H9 (cell line): ENCODE measurements at regions not wholly inside any gene's neighbourhood (a gene's known extent, or its start where the extent isn't known, plus 50 kb on each side); places are given as distances from the start of the nearest gene placed in this dataset.
A peak's percentile ranks its signal among the peaks of the same experiment; 100 is the strongest.

ENCODE experiments used
- DNase-seq: peaks from one replicate; pipeline ENCODE4 v3.0.0-alpha.2; 2017
- H2AFZ ChIP-seq: one replicate; pipeline ENCODE4 v1.6.1; 2013; ENCODE audit warnings: mild to moderate bottlenecking, low read length, control low read depth, moderate library complexity
- H2AK5ac ChIP-seq: 2 replicates; pipeline ENCODE4 v1.6.1; 2013; ENCODE audit warnings: low read length, control low read depth, mixed read lengths; ENCODE audit not compliant: insufficient read length
- H2BK120ac ChIP-seq: one replicate; pipeline ENCODE4 v1.6.1; 2013; ENCODE audit warnings: low read depth, mild to moderate bottlenecking, low read length, control low read depth, inconsistent platforms; ENCODE audit not compliant: poor library complexity, severe bottlenecking
- H2BK12ac ChIP-seq: 2 replicates; pipeline ENCODE4 v1.6.1; 2013; ENCODE audit warnings: low read length, control low read depth, mixed read lengths, low read depth; ENCODE audit not compliant: insufficient read length
- H2BK15ac ChIP-seq: 2 replicates; pipeline ENCODE4 v1.6.1; 2013; ENCODE audit warnings: low read depth, low read length, control low read depth
- H2BK20ac ChIP-seq: one replicate; pipeline ENCODE4 v1.6.1; 2013; ENCODE audit warnings: low read depth, mild to moderate bottlenecking, low read length, control low read depth, inconsistent platforms; ENCODE audit not compliant: poor library complexity, severe bottlenecking
- H2BK5ac ChIP-seq: 2 replicates; pipeline ENCODE4 v1.6.1; 2013; ENCODE audit warnings: low read length, control low read depth, mixed read lengths; ENCODE audit not compliant: insufficient read length
- H3K14ac ChIP-seq: 2 replicates; pipeline ENCODE4 v1.6.1; 2013; ENCODE audit warnings: low read length, control low read depth; ENCODE audit not compliant: insufficient read depth
- H3K18ac ChIP-seq: 2 replicates; pipeline ENCODE4 v1.6.1; 2013; ENCODE audit warnings: low read depth, mild to moderate bottlenecking, mixed read lengths, low read length, control low read depth; ENCODE audit not compliant: insufficient read length
- H3K23ac ChIP-seq: 2 replicates; pipeline ENCODE4 v1.6.1; 2013; ENCODE audit warnings: low read length, control low read depth, mixed read lengths, low read depth; ENCODE audit not compliant: insufficient read length
- H3K23me2 ChIP-seq: 2 replicates; pipeline ENCODE4 v1.6.1; 2013; ENCODE audit warnings: low read depth, mild to moderate bottlenecking, mixed read lengths, low read length, control low read depth; ENCODE audit not compliant: insufficient read length, poor library complexity, severe bottlenecking
- H3K27ac ChIP-seq: 2 replicates; pipeline ENCODE4 v1.5.1; 2013; ENCODE audit warnings: low read length, control low read depth, mixed read lengths, low read depth; ENCODE audit not compliant: insufficient read length
- H3K27me3 ChIP-seq: 2 replicates; pipeline ENCODE4 v1.6.1; 2013; ENCODE audit warnings: low read length, control low read depth, inconsistent platforms; ENCODE audit not compliant: insufficient read depth
- H3K4ac ChIP-seq: 2 replicates; pipeline ENCODE4 v1.6.1; 2013; ENCODE audit warnings: low read depth, mild to moderate bottlenecking, control low read depth, inconsistent platforms, low read length, moderate library complexity
- H3K4me1 ChIP-seq: 2 replicates; pipeline ENCODE4 v1.6.1; 2013; ENCODE audit warnings: low read length, control low read depth, inconsistent platforms; ENCODE audit not compliant: insufficient read depth
- H3K4me2 ChIP-seq: 2 replicates; pipeline ENCODE4 v1.6.1; 2013; ENCODE audit warnings: low read length, control low read depth, mixed read lengths; ENCODE audit not compliant: insufficient read length, insufficient read depth
- H3K56ac ChIP-seq: 2 replicates; pipeline ENCODE4 v1.6.1; 2013; ENCODE audit warnings: low read depth, mild to moderate bottlenecking, mixed read lengths, low read length, control low read depth; ENCODE audit not compliant: insufficient read length
- H3K79me1 ChIP-seq: 2 replicates; pipeline ENCODE4 v1.6.1; 2013; ENCODE audit warnings: low read depth, mild to moderate bottlenecking, moderate library complexity, low read length, control low read depth, inconsistent platforms; ENCODE audit not compliant: insufficient read depth, poor library complexity, severe bottlenecking
- H3K79me2 ChIP-seq: 2 replicates; pipeline ENCODE4 v1.6.1; 2013; ENCODE audit warnings: low read length, control low read depth, inconsistent platforms; ENCODE audit not compliant: insufficient read depth
- H3K9ac ChIP-seq: 2 replicates; pipeline ENCODE4 v1.6.1; 2013; ENCODE audit warnings: low read length, control low read depth, mixed read lengths; ENCODE audit not compliant: insufficient read length; ENCODE audit errors: extremely low read depth
- H3K9me3 ChIP-seq: one replicate; pipeline ENCODE4 v1.6.1; 2013; ENCODE audit warnings: low read depth, low read length, inconsistent platforms; ENCODE audit not compliant: control insufficient read depth
- H3T11ph ChIP-seq: one replicate; pipeline ENCODE4 v1.6.1; 2013; ENCODE audit warnings: mild to moderate bottlenecking, low read length, control low read depth, inconsistent platforms
- H4K20me1 ChIP-seq: one replicate; pipeline ENCODE4 v1.6.1; 2013; ENCODE audit not compliant: control insufficient read depth, insufficient read length, insufficient read depth
- H4K5ac ChIP-seq: 2 replicates; pipeline ENCODE4 v1.6.1; 2013; ENCODE audit warnings: low read depth, mild to moderate bottlenecking, mixed read lengths, low read length, control low read depth; ENCODE audit not compliant: insufficient read length
- H4K8ac ChIP-seq: replicated peaks from 2 replicates; pipeline ENCODE4 v1.6.1; 2013; ENCODE audit warnings: low read length, control low read depth, mixed read lengths, low read depth; ENCODE audit not compliant: insufficient read length
- H4K91ac ChIP-seq: 2 replicates; pipeline ENCODE4 v1.6.1; 2013; ENCODE audit warnings: low read depth, mild to moderate bottlenecking, moderate library complexity, mixed read lengths, low read length, control low read depth; ENCODE audit not compliant: insufficient read length
- H3K27ac Mint-ChIP-seq, 3 experiments: 2 replicates in 2 of 3; 3 replicates in 1 of 3; pipeline ENCODE4 v1.8.0; 2020 to 2021; ENCODE audit warnings: mixed read lengths in 3 of 3, mild to moderate bottlenecking in 1 of 3, moderate library complexity in 1 of 3
- H3K27me3 Mint-ChIP-seq: 2 replicates; pipeline ENCODE4 v1.8.0; 2021; ENCODE audit warnings: low read depth, mild to moderate bottlenecking, moderate library complexity, mixed read lengths
- H3K36me3 Mint-ChIP-seq, 3 experiments: 2 replicates in 2 of 3; 3 replicates in 1 of 3; pipeline ENCODE4 v1.8.0; 2020 to 2021; ENCODE audit warnings: low read depth in 3 of 3, mixed read lengths in 3 of 3; ENCODE audit not compliant: insufficient read depth in 1 of 3
- H3K4me1 Mint-ChIP-seq, 2 experiments: 2 replicates each; pipeline ENCODE4 v1.8.0; 2020; ENCODE audit warnings: mixed read lengths in 2 of 2
- H3K4me3 Mint-ChIP-seq, 2 experiments: 2 replicates in 1 of 2; 3 replicates in 1 of 2; pipeline ENCODE4 v1.8.0; 2020 to 2021; ENCODE audit warnings: mild to moderate bottlenecking in 2 of 2, mixed read lengths in 2 of 2, moderate library complexity in 1 of 2
- H3K9me3 Mint-ChIP-seq, 2 experiments: 2 replicates in 1 of 2; 3 replicates in 1 of 2; pipeline ENCODE4 v1.8.0; 2020; ENCODE audit warnings: mild to moderate bottlenecking in 2 of 2, mixed read lengths in 2 of 2, moderate library complexity in 1 of 2
- WGBS: extraction: QIAGEN DNeasy Blood & Tissue Kit; methylation state at CpG from one replicate; pipeline ENCODE4 v1.1.7; 2013; ENCODE audit warnings: missing lambda C conversion rate, low lambda C conversion rate, mixed read lengths; ENCODE audit not compliant: insufficient read length; ENCODE audit errors: extremely low coverage; 5-methylcytosine and 5-hydroxymethylcytosine counted together
- TF ChIP-seq, protein P1 (sequence below): fragments of 200-600 bp; sonication (generic); conservative IDR thresholded peaks from 3 replicates; pipeline ENCODE4 v1.8.0; 2021; ENCODE audit warnings: antibody characterized with exemption, mild to moderate bottlenecking

DNA sequence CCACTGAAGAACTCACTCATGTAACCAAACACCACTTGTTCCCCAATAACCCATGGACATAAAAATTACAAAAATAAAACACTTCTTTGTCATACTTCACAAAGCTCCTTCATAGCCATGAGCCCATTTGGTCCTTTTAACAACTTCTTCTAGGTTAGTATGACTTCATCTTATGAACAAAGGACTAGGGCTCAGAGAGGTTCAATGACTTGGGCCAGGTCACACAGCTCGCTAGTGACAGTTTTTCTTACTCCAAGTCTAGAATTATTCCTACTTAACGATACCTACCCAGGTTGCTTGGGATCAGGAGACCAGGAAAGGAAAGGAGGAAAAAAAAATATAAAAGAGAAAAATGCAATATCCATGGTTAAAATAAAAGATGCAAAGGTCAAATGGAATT, 353.4 kb downstream of the SOX9 start:
- Histone ChIP-seq H3K18ac (no peak overlapping the region), H2BK5ac (no peak overlapping the region), H3K27me3 (no peaks in the 10 kb centered on the region), H3K4me2 (no peak overlapping the region), H4K91ac (no peak overlapping the region), H3K79me1 (no peaks in the 10 kb centered on the region), H2AK5ac (no peak overlapping the region), H4K5ac (no peak overlapping the region), H3K23ac (no peak overlapping the region), H2BK20ac (no peak overlapping the region), H3K9me3 (no peaks in the 10 kb centered on the region), H3K4ac (no peak overlapping the region), H2BK15ac (no peak overlapping the region), H3K27ac (no peak overlapping the region), H2AFZ (no peak overlapping the region), H3T11ph (no peak overlapping the region), H2BK12ac (no peak overlapping the region), H3K79me2 (no peaks in the 10 kb centered on the region), H3K4me1 (peaks cover 20% of the 10 kb centered on the region), H2BK120ac (no peak overlapping the region), H4K20me1 (no peaks in the 10 kb centered on the region), H3K9ac (no peak overlapping the region), H4K8ac (no peak overlapping the region), H3K14ac (no peak overlapping the region), H3K23me2 (no peaks in the 10 kb centered on the region), H3K56ac (no peak overlapping the region)
- TF ChIP-seq, protein P1, sequence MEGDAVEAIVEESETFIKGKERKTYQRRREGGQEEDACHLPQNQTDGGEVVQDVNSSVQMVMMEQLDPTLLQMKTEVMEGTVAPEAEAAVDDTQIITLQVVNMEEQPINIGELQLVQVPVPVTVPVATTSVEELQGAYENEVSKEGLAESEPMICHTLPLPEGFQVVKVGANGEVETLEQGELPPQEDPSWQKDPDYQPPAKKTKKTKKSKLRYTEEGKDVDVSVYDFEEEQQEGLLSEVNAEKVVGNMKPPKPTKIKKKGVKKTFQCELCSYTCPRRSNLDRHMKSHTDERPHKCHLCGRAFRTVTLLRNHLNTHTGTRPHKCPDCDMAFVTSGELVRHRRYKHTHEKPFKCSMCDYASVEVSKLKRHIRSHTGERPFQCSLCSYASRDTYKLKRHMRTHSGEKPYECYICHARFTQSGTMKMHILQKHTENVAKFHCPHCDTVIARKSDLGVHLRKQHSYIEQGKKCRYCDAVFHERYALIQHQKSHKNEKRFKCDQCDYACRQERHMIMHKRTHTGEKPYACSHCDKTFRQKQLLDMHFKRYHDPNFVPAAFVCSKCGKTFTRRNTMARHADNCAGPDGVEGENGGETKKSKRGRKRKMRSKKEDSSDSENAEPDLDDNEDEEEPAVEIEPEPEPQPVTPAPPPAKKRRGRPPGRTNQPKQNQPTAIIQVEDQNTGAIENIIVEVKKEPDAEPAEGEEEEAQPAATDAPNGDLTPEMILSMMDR, result no peak
- Mint-ChIP-seq H3K9me3 (peaks cover 0 to 2% of the 10 kb centered on the region in 2 experiments; a peak in 2 of 5 replicates), H3K4me1 (peaks cover 48 to 54% of the 10 kb centered on the region in 2 experiments), H3K36me3 (no peaks in the 10 kb centered on the region), H3K27me3 (peaks cover 2% of the 10 kb centered on the region; the same call in 1 of the 2 replicates), H3K27ac (peak overlapping the region in 1 of 3 experiments; percentile 45; a peak in 2 of 7 replicates), H3K4me3 (no peak overlapping the region)
- DNase-seq, result no peak
- WGBS, result no CpG with 5 or more reads among the region's 2 CpGs
